ENCODE measurements at regions not wholly inside any gene's neighbourhood (a gene's known extent, or its start where the extent isn't known, plus 50 kb on each side); places are given as distances from the start of the nearest gene placed in this dataset.
"Not testable (repeated sequence)": the region's sequence is repeated elsewhere in the genome, so short reads cannot be mapped to it uniquely, and the experiment has no call there.

- no peaks in the 10 kb centered on the region for H3K4me1 Mint-ChIP-seq (ENCODE audit: low read depth)
- DNase-seq (no peak), ATAC-seq (no peak)
- H3K27me3 Mint-ChIP-seq (ENCODE audit: low read depth), result no peaks in the 10 kb centered on the region
- H3K9me3 Mint-ChIP-seq (ENCODE audit: insufficient read depth), result no peaks in the 10 kb centered on the region
- no peak overlapping the region for H3K27ac Mint-ChIP-seq
- ChIA-PET CTCF (no interaction called here), POLR2A (no interaction called here)
- no peak overlapping the region for H3K4me3 Mint-ChIP-seq
- H3K36me3 Mint-ChIP-seq (ENCODE audit: low read depth), result no peaks in the 10 kb centered on the region
These were observed 979.8 kb upstream of the MANEA start for GRCh38 chr6:94597487-94597886.

GRCh38 chr6:94590416-94590815, 986.9 kb upstream of the MANEA start:
- Mint-ChIP-seq H3K27ac (no peak overlapping the region), H3K4me3 (no peak overlapping the region), H3K36me3 (ENCODE audit: low read depth) (no peaks in the 10 kb centered on the region), H3K9me3 (ENCODE audit: insufficient read depth) (peaks cover 7% of the 10 kb centered on the region), H3K4me1 (ENCODE audit: low read depth) (no peaks in the 10 kb centered on the region), H3K27me3 (ENCODE audit: low read depth) (no peaks in the 10 kb centered on the region)
- ATAC-seq (no peak), DNase-seq (no peak)
- ChIA-PET CTCF (no interaction called here), POLR2A (no interaction called here)

GRCh38 chr6:94588301-94588700, 989.0 kb upstream of the MANEA start:
- ChIA-PET CTCF (no interaction called here), POLR2A (no interaction called here)
- H3K27me3 Mint-ChIP-seq (ENCODE audit: low read depth), result no peaks in the 10 kb centered on the region
- H3K36me3 Mint-ChIP-seq (ENCODE audit: low read depth), result no peaks in the 10 kb centered on the region
- DNase-seq, result no peak
- no peaks in the 10 kb centered on the region for H3K4me1 Mint-ChIP-seq (ENCODE audit: low read depth)
- no peak overlapping the region for H3K4me3 Mint-ChIP-seq
- H3K9me3 Mint-ChIP-seq (ENCODE audit: insufficient read depth), result peaks cover 7% of the 10 kb centered on the region
- no peak overlapping the region for H3K27ac Mint-ChIP-seq
- no peak for ATAC-seq

- no peak for ATAC-seq
- no peak for DNase-seq
- Mint-ChIP-seq H3K4me3 (no peak overlapping the region), H3K9me3 (ENCODE audit: insufficient read depth) (peaks cover 7% of the 10 kb centered on the region), H3K27me3 (ENCODE audit: low read depth) (no peaks in the 10 kb centered on the region), H3K4me1 (ENCODE audit: low read depth) (no peaks in the 10 kb centered on the region), H3K36me3 (ENCODE audit: low read depth) (no peaks in the 10 kb centered on the region), H3K27ac (no peak overlapping the region)
- ChIA-PET CTCF (no interaction called here), POLR2A (no interaction called here)
These were observed 993.1 kb upstream of the MANEA start for GRCh38 chr6:94584211-94584610.

GRCh38 chr6:94570581-94570980, 1006.8 kb upstream of the MANEA start:
- H3K9me3 Mint-ChIP-seq (ENCODE audit: insufficient read depth), result no peaks in the 10 kb centered on the region
- no peak overlapping the region for H3K4me3 Mint-ChIP-seq
- DNase-seq (no peak), ATAC-seq (no peak)
- no peaks in the 10 kb centered on the region for H3K4me1 Mint-ChIP-seq (ENCODE audit: low read depth)
- H3K27me3 Mint-ChIP-seq (ENCODE audit: low read depth), result no peaks in the 10 kb centered on the region
- POLR2A ChIA-PET, result no interaction called here
- H3K36me3 Mint-ChIP-seq (ENCODE audit: low read depth), result no peaks in the 10 kb centered on the region
- H3K27ac Mint-ChIP-seq, result no peak overlapping the region
- CTCF ChIA-PET, result no interaction called here

- POLR2A ChIA-PET, result no interaction called here
- CTCF ChIA-PET, result no interaction called here
- H3K9me3 Mint-ChIP-seq (ENCODE audit: insufficient read depth), result no peaks in the 10 kb centered on the region
- H3K4me3 Mint-ChIP-seq, result no peak overlapping the region
- ATAC-seq (no peak), DNase-seq (no peak)
- no peak overlapping the region for H3K27ac Mint-ChIP-seq
- no peaks in the 10 kb centered on the region for H3K4me1 Mint-ChIP-seq (ENCODE audit: low read depth)
- no peaks in the 10 kb centered on the region for H3K27me3 Mint-ChIP-seq (ENCODE audit: low read depth)
- no peaks in the 10 kb centered on the region for H3K36me3 Mint-ChIP-seq (ENCODE audit: low read depth)
These were observed 1014.5 kb upstream of the MANEA start for GRCh38 chr6:94562846-94563245.

GRCh38 chr6:94559829-94560537, 1017.4 kb upstream of the MANEA start:
- CTCF ChIA-PET, result no interaction called here
- no peak overlapping the region for H3K27ac Mint-ChIP-seq
- H3K9me3 Mint-ChIP-seq (ENCODE audit: insufficient read depth), result no peaks in the 10 kb centered on the region
- POLR2A ChIA-PET, result no interaction called here
- H3K27me3 Mint-ChIP-seq (ENCODE audit: low read depth), result no peaks in the 10 kb centered on the region
- ATAC-seq (no peak), DNase-seq (no peak)
- H3K4me1 Mint-ChIP-seq (ENCODE audit: low read depth), result no peaks in the 10 kb centered on the region
- H3K4me3 Mint-ChIP-seq, result no peak overlapping the region
- no peaks in the 10 kb centered on the region for H3K36me3 Mint-ChIP-seq (ENCODE audit: low read depth)

- POLR2A ChIA-PET, CTCF ChIA-PET: not testable (repeated sequence)
These were observed 1020.1 kb upstream of the MANEA start for GRCh38 chr6:94557207-94557606.

GRCh38 chr6:94548201-94548600, 1029.1 kb upstream of the MANEA start:
- H3K4me1 Mint-ChIP-seq (ENCODE audit: low read depth), result no peaks in the 10 kb centered on the region
- CTCF ChIA-PET, result no interaction called here
- DNase-seq (no peak), ATAC-seq (no peak)
- H3K9me3 Mint-ChIP-seq (ENCODE audit: insufficient read depth), result no peaks in the 10 kb centered on the region
- H3K36me3 Mint-ChIP-seq (ENCODE audit: low read depth), result no peaks in the 10 kb centered on the region
- no peak overlapping the region for H3K27ac Mint-ChIP-seq
- no peaks in the 10 kb centered on the region for H3K27me3 Mint-ChIP-seq (ENCODE audit: low read depth)
- H3K4me3 Mint-ChIP-seq, result no peak overlapping the region
- POLR2A ChIA-PET, result no interaction called here

More at GRCh38 chr6:94557207-94557606, 1020.1 kb upstream of the MANEA start:
- H3K4me3 Mint-ChIP-seq; H3K4me1 Mint-ChIP-seq (ENCODE audit: low read depth); H3K36me3 Mint-ChIP-seq (ENCODE audit: low read depth); H3K9me3 Mint-ChIP-seq (ENCODE audit: insufficient read depth); DNase-seq; H3K27ac Mint-ChIP-seq; ATAC-seq; H3K27me3 Mint-ChIP-seq (ENCODE audit: low read depth): not testable (repeated sequence)

- Mint-ChIP-seq H3K4me3 (no peak overlapping the region), H3K4me1 (ENCODE audit: low read depth) (peaks cover 2% of the 10 kb centered on the region), H3K27me3 (ENCODE audit: low read depth) (no peaks in the 10 kb centered on the region), H3K36me3 (ENCODE audit: low read depth) (no peaks in the 10 kb centered on the region), H3K9me3 (ENCODE audit: insufficient read depth) (peaks cover 21% of the 10 kb centered on the region), H3K27ac (no peak overlapping the region)
- POLR2A ChIA-PET, result no interaction called here
- no peak for DNase-seq
- no peak for ATAC-seq
- CTCF ChIA-PET, result no interaction called here
These were observed 1041.5 kb upstream of the MANEA start for GRCh38 chr6:94535798-94536197.

GRCh38 chr6:94511502-94512088, 1065.7 kb upstream of the MANEA start:
- ATAC-seq (no peak), DNase-seq (no peak)
- Mint-ChIP-seq H3K4me1 (ENCODE audit: low read depth) (no peaks in the 10 kb centered on the region), H3K27me3 (ENCODE audit: low read depth) (no peaks in the 10 kb centered on the region), H3K27ac (no peak overlapping the region), H3K4me3 (no peak overlapping the region), H3K36me3 (ENCODE audit: low read depth) (no peaks in the 10 kb centered on the region), H3K9me3 (ENCODE audit: insufficient read depth) (no peaks in the 10 kb centered on the region)
- ChIA-PET CTCF (no interaction called here), POLR2A (no interaction called here)

- ChIA-PET CTCF (no interaction called here), POLR2A (no interaction called here)
- ATAC-seq (no peak), DNase-seq (no peak)
- Mint-ChIP-seq H3K4me3 (no peak overlapping the region), H3K9me3 (ENCODE audit: insufficient read depth) (no peaks in the 10 kb centered on the region), H3K27me3 (ENCODE audit: low read depth) (no peaks in the 10 kb centered on the region), H3K4me1 (ENCODE audit: low read depth) (no peaks in the 10 kb centered on the region), H3K36me3 (ENCODE audit: low read depth) (no peaks in the 10 kb centered on the region), H3K27ac (no peak overlapping the region)
These were observed 1066.5 kb upstream of the MANEA start for GRCh38 chr6:94510877-94511276.

- Mint-ChIP-seq H3K36me3 (ENCODE audit: low read depth) (no peaks in the 10 kb centered on the region), H3K4me1 (ENCODE audit: low read depth) (no peaks in the 10 kb centered on the region), H3K9me3 (ENCODE audit: insufficient read depth) (no peaks in the 10 kb centered on the region), H3K4me3 (no peak overlapping the region), H3K27me3 (ENCODE audit: low read depth) (no peaks in the 10 kb centered on the region), H3K27ac (no peak overlapping the region)
- POLR2A ChIA-PET, result no interaction called here
- no peak for DNase-seq
- CTCF ChIA-PET, result no interaction called here
- no peak for ATAC-seq
These were observed 1075.8 kb upstream of the MANEA start for GRCh38 chr6:94501516-94501915.
